ENCODE measurements at regions not wholly inside any gene's neighbourhood (a gene's known extent, or its start where the extent isn't known, plus 50 kb on each side); places are given as distances from the start of the nearest gene placed in this dataset.

- TF ChIP-seq POLR2AphosphoS5 (IDR thresholded peaks at IDR 0.05; ENCODE audit: low read depth) (no peak), CTCF (IDR thresholded peaks at IDR 0.05; ENCODE audit: insufficient read depth, low read length) (no peak), REST (IDR thresholded peaks at IDR 0.05; ENCODE audit: insufficient replicate concordance, low read depth) (no peak), SPI1 (IDR thresholded peaks at IDR 0.05; ENCODE audit: borderline replicate concordance, low read depth) (no peak), GABPA (IDR thresholded peaks at IDR 0.05; ENCODE audit: low read depth) (no peak)
- no peak for DNase-seq (ENCODE audit: low read depth in 1 of 2, low spot score in 1 of 2)
- Histone ChIP-seq H3K27ac (replicated peaks) (no peak overlapping the region), H3K4me3 (replicated peaks; ENCODE audit: insufficient read depth, low read length) (no peak overlapping the region), H3K27me3 (ENCODE audit: insufficient read depth, poor library complexity, severe bottlenecking) (no peaks in the 10 kb centered on the region)
Observed at GRCh38 chr12:131368668-131369071, 342.2 kb upstream of the SFSWAP start.

GRCh38 chr12:131369094-131369845 is 341.6 kb upstream of the SFSWAP start:
- H3K4me3 ChIP-seq (replicated peaks; ENCODE audit: insufficient read depth, low read length): no peak overlapping the region
- no peak for TF ChIP-seq POLR2AphosphoS5 (IDR thresholded peaks at IDR 0.05; ENCODE audit: low read depth)
- TF ChIP-seq GABPA (IDR thresholded peaks at IDR 0.05; ENCODE audit: low read depth): no peak
- TF ChIP-seq SPI1 (IDR thresholded peaks at IDR 0.05; ENCODE audit: borderline replicate concordance, low read depth): no peak
- TF ChIP-seq CTCF (IDR thresholded peaks at IDR 0.05; ENCODE audit: insufficient read depth, low read length): no peak
- TF ChIP-seq REST (IDR thresholded peaks at IDR 0.05; ENCODE audit: insufficient replicate concordance, low read depth): no peak
- no peak for DNase-seq (ENCODE audit: low read depth in 1 of 2, low spot score in 1 of 2)

GRCh38 chr12:131370321-131370720 is 340.6 kb upstream of the SFSWAP start:
- no peak for DNase-seq (ENCODE audit: low read depth in 1 of 2, low spot score in 1 of 2)
- TF ChIP-seq GABPA (IDR thresholded peaks at IDR 0.05; ENCODE audit: low read depth) (no peak), REST (IDR thresholded peaks at IDR 0.05; ENCODE audit: insufficient replicate concordance, low read depth) (no peak), CTCF (IDR thresholded peaks at IDR 0.05; ENCODE audit: insufficient read depth, low read length) (no peak), POLR2AphosphoS5 (IDR thresholded peaks at IDR 0.05; ENCODE audit: low read depth) (no peak), SPI1 (IDR thresholded peaks at IDR 0.05; ENCODE audit: borderline replicate concordance, low read depth) (no peak)
- Histone ChIP-seq H3K27ac (replicated peaks) (no peak overlapping the region), H3K27me3 (ENCODE audit: insufficient read depth, poor library complexity, severe bottlenecking) (no peaks in the 10 kb centered on the region), H3K4me3 (replicated peaks; ENCODE audit: insufficient read depth, low read length) (no peak overlapping the region)

More at GRCh38 chr12:131369094-131369845, 341.6 kb upstream of the SFSWAP start:
- Histone ChIP-seq H3K27me3 (ENCODE audit: insufficient read depth, poor library complexity, severe bottlenecking) (no peaks in the 10 kb centered on the region), H3K27ac (replicated peaks) (no peak overlapping the region)
